COLO829 (cell line): ENCODE measurements at regions not wholly inside any gene's neighbourhood (a gene's known extent, or its start where the extent isn't known, plus 50 kb on each side); places are given as distances from the start of the nearest gene placed in this dataset.
"Not testable (repeated sequence)": the region's sequence is repeated elsewhere in the genome, so short reads cannot be mapped to it uniquely, and the experiment has no call there.

Source experiments
- DNase-seq: peaks from one replicate; pipeline ENCODE4 v3.0.0; 2012; ENCODE audit warnings: low spot score

GRCh38 chr13:69274231-69274630 lies 833.4 kb upstream of the ATXN8OS start:
- DNase-seq = no peak

DNA sequence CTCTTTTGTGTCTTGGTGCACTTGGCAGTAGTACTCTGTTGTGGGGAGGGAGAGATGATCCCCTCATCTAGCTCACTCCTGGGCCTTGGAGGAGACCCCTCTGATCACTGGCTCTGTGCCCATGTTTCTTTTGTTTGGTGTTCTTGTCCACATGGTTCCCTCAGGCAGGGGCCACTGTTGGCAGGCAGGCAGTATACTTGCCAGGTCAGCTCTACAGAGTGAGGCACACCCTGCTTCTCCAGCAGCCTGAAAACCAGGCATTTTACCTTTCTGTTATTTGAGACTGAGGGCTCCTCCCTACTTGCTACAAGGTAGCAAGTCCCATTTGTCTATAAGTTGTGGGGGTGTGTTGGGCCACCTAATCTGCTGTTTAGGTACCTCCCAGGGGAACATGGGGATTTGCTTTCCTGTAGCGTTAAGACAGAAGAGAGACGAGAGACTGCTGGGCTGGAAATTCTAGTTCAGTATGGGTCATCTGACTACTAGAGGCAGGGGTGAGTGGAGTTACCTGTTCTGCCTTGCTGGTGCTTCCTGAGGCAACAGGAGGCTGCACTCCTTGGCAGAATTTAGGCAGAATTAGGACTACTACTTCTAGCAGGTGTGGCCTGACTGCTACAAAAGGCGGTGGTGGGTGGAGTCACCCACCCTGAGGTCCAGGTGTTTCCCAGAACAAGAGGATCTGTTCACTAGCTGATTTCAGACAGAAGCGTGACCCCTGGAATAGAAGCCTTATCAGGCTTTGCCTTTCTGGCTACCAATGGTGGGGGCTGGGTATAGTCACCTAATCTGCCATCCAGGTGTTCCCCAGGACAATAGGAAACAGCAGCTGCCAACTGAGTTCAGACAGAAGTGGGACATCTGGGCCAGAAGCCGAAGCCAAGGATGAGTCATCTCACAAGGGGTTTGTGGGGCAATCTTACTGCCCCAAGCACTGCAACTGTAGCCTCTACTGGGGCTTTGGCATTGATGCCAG lies 843.0 kb upstream of the ATXN8OS start:
- DNase-seq = no peak

- DNase-seq = peak; percentile 56
These were observed 864.3 kb upstream of the ATXN8OS start for GRCh38 chr13:69243366-69243765.

GRCh38 chr13:69234171-69234570 lies 873.5 kb upstream of the ATXN8OS start:
- no peak for DNase-seq

- DNase-seq = no peak
These were observed 881.2 kb upstream of the ATXN8OS start for GRCh38 chr13:69226427-69226826.

DNA sequence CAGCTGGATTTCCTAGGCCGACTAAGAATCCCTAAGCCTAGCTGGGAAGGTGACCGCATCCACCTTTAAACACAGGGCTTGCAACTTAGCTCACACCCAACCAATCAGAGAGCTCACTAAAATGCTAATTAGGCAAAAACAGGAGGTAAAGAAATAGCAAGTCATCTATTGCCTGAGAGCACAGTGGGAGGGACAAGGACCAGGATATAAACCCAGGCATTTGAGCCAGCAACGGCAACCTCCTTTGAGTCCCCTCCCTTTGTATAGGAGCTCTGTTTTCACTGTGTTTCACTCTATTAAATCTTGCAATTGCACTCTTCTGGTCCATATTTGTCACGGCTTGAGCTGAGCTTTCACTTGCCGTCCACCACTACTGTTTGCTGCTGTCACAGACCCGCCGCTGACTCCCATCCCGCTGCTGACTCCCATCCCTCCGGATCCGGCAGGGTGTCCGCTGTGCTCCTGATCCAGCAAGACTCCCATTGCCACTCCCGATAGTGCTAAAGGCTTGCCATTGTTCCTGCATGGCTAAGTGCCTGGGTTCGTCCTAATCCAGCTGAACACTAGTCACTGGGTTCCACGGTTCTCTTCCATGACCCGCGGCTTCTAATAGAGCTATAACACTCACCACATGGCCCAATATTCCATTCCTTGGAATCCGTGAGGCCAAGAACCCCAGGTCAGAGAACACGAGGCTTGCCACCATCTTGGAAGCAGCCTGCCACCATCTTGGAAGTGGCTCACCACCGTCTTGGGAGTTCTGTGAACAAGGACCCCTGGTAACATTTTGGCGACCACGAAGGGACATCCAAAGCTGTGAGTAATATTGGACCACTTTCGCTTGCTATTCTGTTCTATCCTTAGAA lies 885.8 kb upstream of the ATXN8OS start:
- DNase-seq = not testable (repeated sequence)

DNA sequence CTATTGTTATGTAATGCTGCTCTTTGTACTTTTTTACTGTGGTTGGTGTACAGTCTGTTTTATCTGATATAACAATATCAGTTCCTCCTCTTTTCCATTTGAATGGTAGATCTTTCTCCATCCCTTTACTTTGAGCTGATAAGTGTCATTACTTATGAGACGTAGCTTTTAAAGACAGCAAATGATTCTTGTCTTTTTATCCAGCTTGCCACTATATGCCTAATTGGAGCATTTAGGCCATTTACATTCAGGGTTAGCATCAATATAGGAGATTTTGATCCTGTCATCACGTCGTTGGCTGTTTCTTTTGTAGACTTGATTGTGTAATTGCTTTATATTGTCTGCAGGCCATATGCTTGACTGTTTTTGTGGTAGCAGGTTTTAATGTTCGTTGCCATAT lies 894.2 kb upstream of the ATXN8OS start:
- no peak for DNase-seq

GRCh38 chr13:69204620-69205019 lies 903.0 kb upstream of the ATXN8OS start:
- no peak for DNase-seq

GRCh38 chr13:69202996-69203395 lies 904.6 kb upstream of the ATXN8OS start:
- no peak for DNase-seq

- DNase-seq = no peak
These were observed 908.0 kb upstream of the ATXN8OS start for GRCh38 chr13:69199664-69200063.

- DNase-seq = no peak
These were observed 908.9 kb upstream of the ATXN8OS start for GRCh38 chr13:69198706-69199105.

DNA sequence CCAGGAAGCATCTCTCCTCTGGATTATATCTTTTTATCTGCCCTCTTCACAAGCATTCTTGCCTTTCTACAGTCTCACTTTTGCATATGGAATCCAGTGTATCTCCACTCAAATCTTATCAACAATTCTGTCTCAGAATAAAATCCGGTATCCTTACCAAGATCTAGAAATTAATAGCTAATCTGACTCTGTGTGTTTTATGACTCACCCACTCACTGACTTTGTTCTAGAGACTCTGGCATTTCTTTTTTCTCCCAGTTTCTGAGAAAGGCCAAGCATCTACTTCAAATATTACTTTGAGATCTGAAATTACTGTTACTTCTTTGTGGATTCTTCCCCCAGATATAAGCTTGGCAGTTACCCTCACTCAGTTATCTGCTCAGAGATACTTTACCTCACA lies 913.5 kb upstream of the ATXN8OS start:
- DNase-seq = no peak

GRCh38 chr13:69180034-69180433 lies 927.6 kb upstream of the ATXN8OS start:
- DNase-seq = no peak

- no peak for DNase-seq
These were observed 929.6 kb upstream of the ATXN8OS start for GRCh38 chr13:69178000-69178399.

GRCh38 chr13:69168436-69168835 lies 939.2 kb upstream of the ATXN8OS start:
- no peak for DNase-seq

DNA sequence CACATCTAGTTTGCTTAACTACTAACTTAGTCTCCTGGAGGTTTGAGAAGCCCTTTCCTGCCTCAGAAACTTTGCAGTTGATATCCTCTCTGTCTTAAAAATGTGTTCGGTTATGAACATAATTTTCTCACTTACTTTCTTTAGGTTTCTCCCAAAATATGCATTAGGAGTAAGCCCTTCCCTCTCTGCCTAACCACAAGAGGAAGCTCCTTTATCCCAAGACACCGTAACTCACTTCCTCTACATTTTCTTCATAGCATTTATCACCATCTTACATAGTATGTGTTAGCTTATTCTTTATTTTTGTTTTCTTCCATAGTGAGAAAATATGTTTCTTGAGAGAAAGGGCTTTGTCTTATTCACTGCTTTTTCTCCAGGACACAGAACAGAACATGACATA lies 952.5 kb upstream of the ATXN8OS start:
- DNase-seq = no peak

DNA sequence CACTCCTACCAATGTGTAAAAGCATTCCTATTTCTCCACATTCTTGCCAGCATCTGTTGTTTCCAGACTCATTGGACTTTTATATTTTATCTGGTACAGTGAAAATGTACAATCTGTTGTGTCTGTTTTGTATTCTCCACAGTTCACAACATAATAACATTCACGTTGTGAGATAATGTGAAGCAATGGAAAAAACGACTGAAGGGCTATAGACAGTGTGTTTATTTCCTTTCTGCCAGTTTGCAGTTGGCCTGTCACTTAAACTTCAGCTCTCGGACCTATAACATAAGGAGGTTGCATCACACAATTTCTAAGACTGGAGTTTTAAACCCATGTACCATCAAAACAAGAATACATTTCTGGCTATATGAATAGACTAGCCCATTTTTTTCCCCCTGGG lies 965.5 kb upstream of the ATXN8OS start:
- DNase-seq = no peak

- peak; percentile 28 for DNase-seq
These were observed 982.6 kb upstream of the ATXN8OS start for GRCh38 chr13:69124996-69125395.

DNA sequence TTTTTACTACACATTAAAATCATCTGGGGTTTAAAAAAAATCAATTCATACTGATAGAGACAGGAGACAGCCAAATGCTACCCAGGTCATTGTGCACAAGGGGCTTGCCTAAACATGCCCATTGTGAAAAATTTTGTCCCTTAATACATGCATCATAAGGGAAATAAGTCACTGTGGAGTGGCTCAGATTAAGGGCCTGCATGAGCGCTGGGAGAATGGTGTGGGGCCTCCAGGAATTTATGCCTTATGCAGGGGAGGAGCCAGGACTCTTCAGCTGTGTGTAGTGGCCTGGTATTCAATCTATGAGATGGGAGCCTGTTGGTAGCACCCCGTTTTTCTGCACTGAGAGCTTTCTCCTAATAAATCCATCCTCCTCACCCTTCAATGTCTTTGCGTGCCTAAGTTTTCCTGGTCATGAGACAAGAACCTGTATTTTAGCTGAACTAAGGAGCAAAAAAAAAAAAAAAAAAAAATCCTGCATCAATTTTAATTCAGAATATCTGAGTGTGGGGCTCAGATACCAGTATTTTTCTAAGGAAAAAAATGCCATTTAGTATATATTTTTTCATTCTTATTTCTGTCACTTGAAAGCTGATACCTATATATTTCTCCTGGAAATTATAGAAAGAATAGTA lies 997.6 kb upstream of the ATXN8OS start:
- no peak for DNase-seq

- no peak for DNase-seq
These were observed 999.1 kb upstream of the ATXN8OS start for GRCh38 chr13:69108486-69108885.

GRCh38 chr13:69107436-69107835 lies 1000.2 kb upstream of the ATXN8OS start:
- DNase-seq = no peak

DNA sequence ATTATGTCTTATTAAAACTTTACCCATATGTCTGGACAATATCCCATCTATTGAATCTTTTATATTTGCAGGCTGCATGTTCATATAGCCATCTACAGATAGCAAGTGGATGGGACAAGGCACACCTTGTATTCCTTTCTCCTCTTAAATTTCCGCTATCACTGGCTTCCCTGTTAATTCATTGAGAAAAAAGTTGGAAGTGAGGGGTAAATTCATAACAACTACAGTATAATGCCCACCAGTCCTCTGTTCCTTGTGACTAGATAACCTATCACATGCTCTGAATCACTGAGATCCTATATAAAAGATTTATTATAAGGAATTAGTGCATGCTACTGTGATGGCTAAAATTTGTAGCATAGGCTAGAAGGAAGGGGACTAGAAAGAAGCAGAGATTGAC lies 1005.8 kb upstream of the ATXN8OS start:
- no peak for DNase-seq
